PC-9 (cell line): ENCODE measurements at regions not wholly inside any gene's neighbourhood (a gene's known extent, or its start where the extent isn't known, plus 50 kb on each side); places are given as distances from the start of the nearest gene placed in this dataset.

Experiments
- BruUV-seq: library from RNA; stranded (reverse); fragments of 400-500 nt; replicated peaks from 2 replicates; lab custom pipeline; 2021; lab: Mats Ljungman, UMichigan
- CTCF ChIA-PET: fragments of 300-600 bp; sonication (Branson Sonifier 250); formaldehyde crosslinking; loops from one replicate; lab custom pipeline; 2022; ENCODE audit warnings: antibody characterized with exemption; lab: Charles Lee
- POLR2A ChIA-PET: fragments of 300-600 bp; sonication (Branson Sonifier 250); formaldehyde crosslinking; loops from one replicate; lab custom pipeline; 2022; ENCODE audit warnings: antibody characterized with exemption; ENCODE audit not compliant: unreplicated experiment; lab: Charles Lee
- DNase-seq, 2 experiments: peaks; one replicate each; pipeline versions ENCODE4 v3.0.0 to v3.0.0-alpha.2; 2015 to 2022; ENCODE audit warnings: mixed read lengths in 1 of 2
- H2AFZ ChIP-seq: fragments of 200-600 bp; sonication (generic); 2 replicates; pipeline ENCODE4 v1.8.1; 2017; ENCODE audit warnings: antibody characterized with exemption
- H3F3A ChIP-seq: fragments of 200-600 bp; sonication (generic); 2 replicates; pipeline ENCODE4 v1.8.1; 2017; ENCODE audit warnings: antibody characterized with exemption, mild to moderate bottlenecking, low read depth; ENCODE audit not compliant: insufficient read depth
- H3K27ac ChIP-seq: fragments of 200-600 bp; sonication (generic); 2 replicates; pipeline ENCODE4 v1.6.1; 2016; ENCODE audit warnings: mixed run types
- H3K27me3 ChIP-seq: fragments of 200-600 bp; sonication (generic); 2 replicates; pipeline ENCODE4 v1.6.1; 2016; ENCODE audit warnings: low read depth, mixed run types; ENCODE audit not compliant: insufficient read depth
- H3K36me3 ChIP-seq: fragments of 200-600 bp; sonication (generic); 2 replicates; pipeline ENCODE4 v1.6.1; 2016; ENCODE audit warnings: low read depth, mixed run types
- H3K4me1 ChIP-seq: fragments of 200-600 bp; sonication (generic); replicated peaks from 2 replicates; pipeline ENCODE4 v1.6.1; 2016; ENCODE audit warnings: mixed run types; ENCODE audit not compliant: insufficient read depth
- H3K4me2 ChIP-seq: fragments of 200-600 bp; sonication (generic); 2 replicates; pipeline ENCODE4 v1.6.1; 2017; ENCODE audit warnings: mixed run types
- H3K4me3 ChIP-seq: fragments of 200-600 bp; sonication (generic); 2 replicates; pipeline ENCODE4 v1.6.1; 2016; ENCODE audit warnings: mixed run types
- H3K79me2 ChIP-seq: fragments of 200-600 bp; sonication (generic); 2 replicates; pipeline ENCODE4 v1.6.1; 2017; ENCODE audit warnings: low read depth, mixed run types
- H3K9me2 ChIP-seq: fragments of 200-600 bp; sonication (generic); 2 replicates; pipeline ENCODE4 v1.8.1; 2017; ENCODE audit warnings: mild to moderate bottlenecking; ENCODE audit not compliant: insufficient read depth
- H3K9me3 ChIP-seq: fragments of 200-600 bp; sonication (generic); 2 replicates; pipeline ENCODE4 v1.8.1; 2016; ENCODE audit warnings: low read depth; ENCODE audit not compliant: insufficient read depth
- H4K20me1 ChIP-seq: fragments of 200-600 bp; sonication (generic); 2 replicates; pipeline ENCODE4 v1.8.1; 2017; ENCODE audit not compliant: insufficient read depth
- EZH2 ChIP-seq: fragments of 200-600 bp; sonication (generic); IDR thresholded peaks from 2 replicates; pipeline ENCODE4 v1.8.0; 2017; ENCODE audit warnings: antibody characterized with exemption, low read depth
- intact Hi-C: fragments of 100-400 bp; cut with micrococcal nuclease; formaldehyde crosslinking; loops from one replicate; pipeline ENCODE4 v1.10.0; 2022; ENCODE audit not compliant: unreplicated experiment
- TF ChIP-seq, protein P1 (sequence below): fragments of 200-600 bp; sonication (generic); conservative IDR thresholded peaks from 2 replicates; pipeline ENCODE4 v1.6.1; 2017; ENCODE audit warnings: mixed run types, antibody characterized with exemption, mild to moderate bottlenecking, moderate library complexity

DNA sequence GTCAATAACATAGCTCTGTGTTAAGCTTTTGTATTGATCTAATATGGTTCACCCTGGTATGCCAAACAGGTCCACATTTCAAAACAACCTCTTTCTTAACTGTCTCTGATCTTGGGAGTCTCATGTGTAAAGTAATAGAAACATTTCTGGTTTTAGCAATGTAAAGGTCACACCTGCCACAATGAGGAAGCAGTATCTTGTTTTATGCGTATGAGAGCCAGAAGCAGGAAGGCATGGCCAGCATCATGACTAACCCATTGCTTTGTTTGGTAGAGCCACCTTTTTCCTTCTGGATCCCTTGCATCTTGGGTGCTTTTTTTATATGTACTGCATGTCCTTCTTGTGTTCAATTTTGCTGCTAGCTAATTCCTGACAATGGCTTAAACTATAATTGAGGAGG, 411.3 kb upstream of the SEMA3C start:
- Histone ChIP-seq H3K4me3 (no peak overlapping the region), H3K4me1 (no peaks in the 10 kb centered on the region), H2AFZ (0 out of 2 replicates have a peak overlapping the region, but pooled peaks have one; percentile 2), H3K9me2 (no peaks in the 10 kb centered on the region), H3K79me2 (no peaks in the 10 kb centered on the region), H3K27me3 (no peaks in the 10 kb centered on the region), H3F3A (no peaks in the 10 kb centered on the region), H4K20me1 (no peaks in the 10 kb centered on the region), H3K36me3 (no peaks in the 10 kb centered on the region), H3K27ac (no peak overlapping the region), H3K9me3 (no peaks in the 10 kb centered on the region), H3K4me2 (no peak overlapping the region)
- intact Hi-C loops: no loop called here
- ChIA-PET POLR2A (no interaction called here), CTCF (no interaction called here)
- DNase-seq: peak in 1 of 2 experiments; percentile 44
- no peak for TF ChIP-seq EZH2
- TF ChIP-seq, protein P1, sequence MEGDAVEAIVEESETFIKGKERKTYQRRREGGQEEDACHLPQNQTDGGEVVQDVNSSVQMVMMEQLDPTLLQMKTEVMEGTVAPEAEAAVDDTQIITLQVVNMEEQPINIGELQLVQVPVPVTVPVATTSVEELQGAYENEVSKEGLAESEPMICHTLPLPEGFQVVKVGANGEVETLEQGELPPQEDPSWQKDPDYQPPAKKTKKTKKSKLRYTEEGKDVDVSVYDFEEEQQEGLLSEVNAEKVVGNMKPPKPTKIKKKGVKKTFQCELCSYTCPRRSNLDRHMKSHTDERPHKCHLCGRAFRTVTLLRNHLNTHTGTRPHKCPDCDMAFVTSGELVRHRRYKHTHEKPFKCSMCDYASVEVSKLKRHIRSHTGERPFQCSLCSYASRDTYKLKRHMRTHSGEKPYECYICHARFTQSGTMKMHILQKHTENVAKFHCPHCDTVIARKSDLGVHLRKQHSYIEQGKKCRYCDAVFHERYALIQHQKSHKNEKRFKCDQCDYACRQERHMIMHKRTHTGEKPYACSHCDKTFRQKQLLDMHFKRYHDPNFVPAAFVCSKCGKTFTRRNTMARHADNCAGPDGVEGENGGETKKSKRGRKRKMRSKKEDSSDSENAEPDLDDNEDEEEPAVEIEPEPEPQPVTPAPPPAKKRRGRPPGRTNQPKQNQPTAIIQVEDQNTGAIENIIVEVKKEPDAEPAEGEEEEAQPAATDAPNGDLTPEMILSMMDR: no peak
- BruUV-seq: no TSS peak

DNA sequence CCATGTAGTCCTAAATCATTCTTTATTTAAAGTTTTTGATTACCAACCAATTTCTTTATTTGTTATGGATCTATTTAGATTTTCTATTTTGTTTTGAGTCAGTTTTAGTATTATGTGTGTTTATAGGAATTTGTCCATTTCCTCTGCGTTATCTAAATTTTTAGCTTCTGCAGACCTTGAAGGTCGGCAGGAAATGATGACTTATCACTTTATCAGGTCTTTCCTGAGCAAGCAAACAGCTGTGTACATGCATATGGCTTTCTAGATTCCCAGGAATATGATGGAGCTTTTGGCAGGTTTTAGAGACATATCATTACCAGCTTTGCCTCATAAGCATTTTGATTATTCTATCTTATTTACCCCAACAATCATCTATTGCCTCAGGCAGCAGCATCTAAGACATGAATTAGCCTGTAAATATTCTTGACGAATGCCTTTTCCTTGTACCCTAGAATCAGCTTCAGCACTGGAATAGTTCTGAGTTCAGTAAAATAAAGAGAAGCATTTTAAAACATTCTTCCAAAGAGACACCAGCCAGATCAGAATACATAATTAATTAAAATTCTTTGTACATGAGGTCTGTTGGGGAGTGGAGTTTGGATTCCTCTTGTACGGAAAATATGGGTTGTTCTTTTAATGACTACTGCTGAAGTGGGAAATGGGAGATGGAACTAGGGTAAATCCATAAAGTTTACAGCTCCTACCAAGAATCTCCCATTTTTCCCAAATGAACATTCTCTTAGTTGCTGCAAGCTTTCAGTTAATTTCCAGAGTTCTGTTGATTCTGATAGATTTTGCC, 408.8 kb upstream of the SEMA3C start:
- H3K4me2 ChIP-seq: no peak overlapping the region
- intact Hi-C loops: no loop called here
- H3K27me3 ChIP-seq: no peaks in the 10 kb centered on the region
- no peak for TF ChIP-seq EZH2
- TF ChIP-seq, protein P1: no peak
- H3K9me3 ChIP-seq: no peaks in the 10 kb centered on the region
- CTCF ChIA-PET: no interaction called here
- no peak for DNase-seq
- H2AFZ ChIP-seq: no peak overlapping the region
- no peak overlapping the region for H3K4me3 ChIP-seq
- no peaks in the 10 kb centered on the region for H3K4me1 ChIP-seq
- POLR2A ChIA-PET: no interaction called here
- no TSS peak for BruUV-seq
- H3K36me3 ChIP-seq: no peaks in the 10 kb centered on the region
- no peaks in the 10 kb centered on the region for H3K79me2 ChIP-seq
- no peak overlapping the region for H3K27ac ChIP-seq
- H4K20me1 ChIP-seq: no peaks in the 10 kb centered on the region
- no peaks in the 10 kb centered on the region for H3F3A ChIP-seq
- H3K9me2 ChIP-seq: no peaks in the 10 kb centered on the region

DNA sequence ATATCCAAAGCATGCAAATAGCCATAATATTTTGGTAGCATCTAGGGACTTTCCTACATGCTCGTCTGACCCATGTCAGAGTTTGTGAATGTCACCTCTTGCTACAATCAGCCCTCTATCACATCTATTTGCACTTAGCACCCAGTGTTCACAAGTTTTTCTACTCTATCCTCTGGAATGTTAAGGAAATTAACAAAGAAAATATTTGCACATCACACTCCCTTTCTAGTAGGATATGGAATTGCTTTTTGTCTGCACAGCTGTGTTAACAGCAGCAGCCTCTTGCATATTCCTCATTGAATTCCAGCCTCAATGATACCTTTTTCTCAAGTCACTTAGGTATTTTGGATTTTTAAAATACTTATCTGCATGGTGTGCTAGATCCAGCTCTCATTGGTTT, 403.1 kb upstream of the SEMA3C start:
- POLR2A ChIA-PET: no interaction called here
- no peaks in the 10 kb centered on the region for H3F3A ChIP-seq
- DNase-seq: no peak
- H3K9me2 ChIP-seq: no peaks in the 10 kb centered on the region
- intact Hi-C loops: no loop called here
- BruUV-seq: no TSS peak
- H2AFZ ChIP-seq: no peak overlapping the region
- H3K79me2 ChIP-seq: no peaks in the 10 kb centered on the region
- H4K20me1 ChIP-seq: no peaks in the 10 kb centered on the region
- no peak overlapping the region for H3K4me3 ChIP-seq
- no peaks in the 10 kb centered on the region for H3K9me3 ChIP-seq
- no peak overlapping the region for H3K27ac ChIP-seq
- H3K27me3 ChIP-seq: no peaks in the 10 kb centered on the region
- no peaks in the 10 kb centered on the region for H3K4me1 ChIP-seq
- TF ChIP-seq EZH2: no peak
- TF ChIP-seq, protein P1: no peak
- CTCF ChIA-PET: no interaction called here
- H3K36me3 ChIP-seq: no peaks in the 10 kb centered on the region
- H3K4me2 ChIP-seq: no peak overlapping the region
